Activated CD8-positive, alpha-beta T cell treated with anti-CD3 and anti-CD28 coated beads for 36 hours (primary cell): ENCODE measurements at regions not wholly inside any gene's neighbourhood (a gene's known extent, or its start where the extent isn't known, plus 50 kb on each side); places are given as distances from the start of the nearest gene placed in this dataset.

Experiments used
- ATAC-seq: fragments of 200-7000 bp; cut with Tn5 transposase; one replicate; pipeline ENCODE4 v1.10.0; 2021; ENCODE audit warnings: mild to moderate bottlenecking, moderate library complexity
- CTCF ChIA-PET: fragments of 350-600 bp; sonication (Branson Sonifier 250); formaldehyde crosslinking; loops from one replicate; lab custom pipeline; 2021; ENCODE audit warnings: antibody characterized with exemption; lab: Charles Lee
- POLR2A ChIA-PET: fragments of 350-600 bp; sonication (Branson Sonifier 250); formaldehyde crosslinking; loops from one replicate; lab custom pipeline; 2021; ENCODE audit warnings: antibody characterized with exemption; lab: Charles Lee
- DNase-seq: peaks from one replicate; pipeline ENCODE4 v3.0.0-alpha.2; 2020
- H3K27ac Mint-ChIP-seq: one replicate; pipeline ENCODE4 v1.8.0; 2021; ENCODE audit warnings: mild to moderate bottlenecking, mixed read lengths
- H3K27me3 Mint-ChIP-seq: one replicate; pipeline ENCODE4 v1.8.0; 2021; ENCODE audit warnings: mixed read lengths
- H3K36me3 Mint-ChIP-seq: one replicate; pipeline ENCODE4 v1.8.0; 2021; ENCODE audit warnings: low read depth, mixed read lengths
- H3K4me1 Mint-ChIP-seq: one replicate; pipeline ENCODE4 v1.8.0; 2021; ENCODE audit warnings: low read depth, mixed read lengths
- H3K4me3 Mint-ChIP-seq: one replicate; pipeline ENCODE4 v1.8.0; 2021; ENCODE audit warnings: mild to moderate bottlenecking, moderate library complexity, mixed read lengths
- H3K9me3 Mint-ChIP-seq: one replicate; pipeline ENCODE4 v1.8.0; 2021; ENCODE audit warnings: mixed read lengths
- intact Hi-C: fragments of 100-400 bp; cut with micrococcal nuclease; formaldehyde crosslinking; loops from one replicate; pipeline ENCODE4 v1.10.0; 2022
- TF ChIP-seq, protein P1 (sequence below): fragments of 200-600 bp; IDR thresholded peaks from one replicate; pipeline ENCODE4 v1.8.0; 2022; ENCODE audit warnings: antibody characterized with exemption, mild to moderate bottlenecking

DNA sequence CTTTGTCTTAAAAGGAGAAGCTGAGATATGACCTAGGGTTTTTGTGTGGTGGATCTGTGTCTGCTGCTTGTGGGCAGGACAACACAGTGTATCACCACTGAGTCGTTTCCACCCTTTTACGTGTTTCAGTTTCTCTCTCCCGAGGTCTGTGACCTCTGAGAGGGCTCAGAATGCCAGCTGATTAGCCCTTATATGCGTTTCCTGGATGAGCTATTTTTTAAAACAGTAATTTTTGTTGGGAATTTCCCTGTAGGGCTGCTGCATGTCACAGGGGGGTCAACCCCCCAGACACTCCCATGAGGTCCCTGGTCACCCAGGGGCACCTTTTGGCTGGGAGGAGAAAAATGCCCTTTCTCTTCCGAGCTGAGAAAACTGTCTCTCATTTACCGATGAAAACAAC, 170.4 kb upstream of the CASK start:
- intact Hi-C loops: no loop called here
- Mint-ChIP-seq H3K9me3 (no peaks in the 10 kb centered on the region), H3K36me3 (no peaks in the 10 kb centered on the region), H3K27me3 (no peaks in the 10 kb centered on the region), H3K4me3 (no peak overlapping the region), H3K27ac (no peak overlapping the region), H3K4me1 (peaks cover 27% of the 10 kb centered on the region)
- ATAC-seq: peak; percentile 71
- POLR2A ChIA-PET: interaction anchor here (1.9 kb wide), 1 partner anchor 10 kb away, joined by 4 read pairs; no protein-coding TSS in a partner anchor
- TF ChIP-seq, protein P1, sequence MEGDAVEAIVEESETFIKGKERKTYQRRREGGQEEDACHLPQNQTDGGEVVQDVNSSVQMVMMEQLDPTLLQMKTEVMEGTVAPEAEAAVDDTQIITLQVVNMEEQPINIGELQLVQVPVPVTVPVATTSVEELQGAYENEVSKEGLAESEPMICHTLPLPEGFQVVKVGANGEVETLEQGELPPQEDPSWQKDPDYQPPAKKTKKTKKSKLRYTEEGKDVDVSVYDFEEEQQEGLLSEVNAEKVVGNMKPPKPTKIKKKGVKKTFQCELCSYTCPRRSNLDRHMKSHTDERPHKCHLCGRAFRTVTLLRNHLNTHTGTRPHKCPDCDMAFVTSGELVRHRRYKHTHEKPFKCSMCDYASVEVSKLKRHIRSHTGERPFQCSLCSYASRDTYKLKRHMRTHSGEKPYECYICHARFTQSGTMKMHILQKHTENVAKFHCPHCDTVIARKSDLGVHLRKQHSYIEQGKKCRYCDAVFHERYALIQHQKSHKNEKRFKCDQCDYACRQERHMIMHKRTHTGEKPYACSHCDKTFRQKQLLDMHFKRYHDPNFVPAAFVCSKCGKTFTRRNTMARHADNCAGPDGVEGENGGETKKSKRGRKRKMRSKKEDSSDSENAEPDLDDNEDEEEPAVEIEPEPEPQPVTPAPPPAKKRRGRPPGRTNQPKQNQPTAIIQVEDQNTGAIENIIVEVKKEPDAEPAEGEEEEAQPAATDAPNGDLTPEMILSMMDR: no peak
- peak; percentile 38 for DNase-seq
- CTCF ChIA-PET: no interaction called here

DNA sequence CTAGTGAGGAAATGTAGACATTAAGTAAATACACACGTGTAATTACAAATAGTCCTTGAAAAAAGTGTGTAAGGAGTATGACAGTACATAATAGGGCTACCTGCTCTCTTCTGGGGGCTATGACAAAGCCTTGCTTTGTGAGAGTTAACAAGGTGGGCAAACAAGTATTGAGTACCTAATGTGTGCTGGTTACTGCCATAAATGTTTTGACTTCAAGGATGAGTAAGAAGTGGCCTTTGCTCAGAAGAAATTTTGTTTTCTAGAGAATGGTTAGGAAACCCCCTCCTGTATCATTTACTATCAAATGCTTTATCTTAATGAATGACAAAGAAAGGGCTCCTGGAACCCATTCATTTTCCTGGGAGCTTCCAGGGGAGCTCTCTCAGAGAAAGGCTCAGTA, 167.0 kb upstream of the CASK start:
- Mint-ChIP-seq H3K4me3 (no peak overlapping the region), H3K27me3 (no peaks in the 10 kb centered on the region), H3K27ac (peak overlapping the region; percentile 61), H3K9me3 (no peaks in the 10 kb centered on the region), H3K36me3 (no peaks in the 10 kb centered on the region), H3K4me1 (peaks cover 28% of the 10 kb centered on the region)
- POLR2A ChIA-PET: no interaction called here
- TF ChIP-seq, protein P1: no peak
- intact Hi-C loops: no loop called here
- peak; percentile 80 for ATAC-seq
- CTCF ChIA-PET: no interaction called here
- DNase-seq: no peak

DNA sequence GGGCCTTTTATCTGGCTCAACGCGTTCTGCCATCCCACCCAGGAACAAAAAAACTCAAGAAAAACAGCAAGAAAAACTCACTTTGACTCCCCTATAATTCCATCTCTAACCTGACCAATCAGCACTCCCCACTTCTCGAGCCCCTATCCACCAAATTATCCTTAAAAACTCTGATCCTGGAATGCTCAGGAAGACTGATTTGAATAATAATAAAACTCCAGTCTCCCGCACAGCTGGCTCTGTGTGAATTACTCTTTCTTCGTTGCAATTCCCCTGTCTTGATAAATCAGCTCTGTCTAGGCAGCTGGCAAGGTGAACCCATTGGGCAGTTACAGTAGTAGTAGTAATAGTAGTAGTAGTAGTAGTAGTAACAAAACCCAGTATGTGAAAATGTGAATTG, 165.7 kb upstream of the CASK start:
- CTCF ChIA-PET: no interaction called here
- H3K36me3 Mint-ChIP-seq: no peaks in the 10 kb centered on the region
- ATAC-seq (no peak), DNase-seq (no peak)
- intact Hi-C loops: no loop called here
- TF ChIP-seq, protein P1: no peak
- H3K27ac Mint-ChIP-seq: no peak overlapping the region
- H3K9me3 Mint-ChIP-seq: no peaks in the 10 kb centered on the region
- H3K4me1 Mint-ChIP-seq: peaks cover 24% of the 10 kb centered on the region
- H3K4me3 Mint-ChIP-seq: no peak overlapping the region
- H3K27me3 Mint-ChIP-seq: no peaks in the 10 kb centered on the region
- POLR2A ChIA-PET: no interaction called here

DNA sequence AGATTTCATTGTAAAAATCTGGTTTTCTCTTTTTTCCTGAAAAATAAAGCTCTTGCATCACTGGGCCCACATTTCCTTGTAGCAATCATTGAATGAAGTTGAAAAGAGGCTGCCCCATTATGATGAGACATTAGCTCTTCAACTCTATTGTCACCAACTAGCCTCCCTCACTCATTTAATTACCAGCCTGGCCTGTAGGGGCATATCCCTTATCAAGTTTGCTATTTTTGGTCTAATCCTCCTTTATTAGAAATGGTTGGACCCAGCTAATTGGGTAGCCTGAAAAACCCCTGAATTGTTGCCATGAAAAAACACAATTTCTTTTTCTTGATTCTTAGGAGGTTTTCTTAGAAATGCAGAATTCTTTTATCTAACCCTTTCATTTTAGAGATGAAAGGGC, 164.6 kb upstream of the CASK start:
- H3K27ac Mint-ChIP-seq: no peak overlapping the region
- no peak overlapping the region for H3K4me3 Mint-ChIP-seq
- ATAC-seq (no peak), DNase-seq (no peak)
- POLR2A ChIA-PET: no interaction called here
- TF ChIP-seq, protein P1: no peak
- H3K4me1 Mint-ChIP-seq: peaks cover 16% of the 10 kb centered on the region
- H3K36me3 Mint-ChIP-seq: no peaks in the 10 kb centered on the region
- intact Hi-C loops: no loop called here
- no peaks in the 10 kb centered on the region for H3K9me3 Mint-ChIP-seq
- no peaks in the 10 kb centered on the region for H3K27me3 Mint-ChIP-seq
- CTCF ChIA-PET: interaction anchor here (1.5 kb wide), 1 partner anchor 15 kb away, joined by 3 read pairs; no protein-coding TSS in a partner anchor

DNA sequence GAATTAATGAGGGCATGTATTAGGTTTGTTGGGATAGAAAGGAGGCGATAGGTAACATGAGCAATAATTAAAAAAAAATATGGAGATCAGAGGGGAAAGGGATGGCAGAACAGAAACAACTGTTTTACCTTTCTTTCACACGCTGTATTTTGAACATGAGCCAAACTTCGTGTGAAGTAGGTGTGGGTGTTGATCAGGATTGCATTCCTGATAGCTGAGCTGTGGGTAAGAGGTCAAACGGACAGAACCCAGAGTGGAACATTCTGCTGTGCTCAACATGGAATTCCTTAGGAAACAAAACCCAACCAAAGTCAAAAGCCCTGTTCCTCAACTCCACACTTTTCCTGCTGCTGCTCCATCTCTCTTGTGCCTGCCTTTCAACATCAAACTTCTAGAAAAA, 162.5 kb upstream of the CASK start:
- H3K36me3 Mint-ChIP-seq: no peaks in the 10 kb centered on the region
- ChIA-PET POLR2A (no interaction called here), CTCF (no interaction called here)
- intact Hi-C loops: no loop called here
- DNase-seq (no peak), ATAC-seq (no peak)
- H3K4me1 Mint-ChIP-seq: peaks cover 13% of the 10 kb centered on the region
- H3K9me3 Mint-ChIP-seq: no peaks in the 10 kb centered on the region
- no peak overlapping the region for H3K4me3 Mint-ChIP-seq
- H3K27me3 Mint-ChIP-seq: no peaks in the 10 kb centered on the region
- TF ChIP-seq, protein P1: no peak
- H3K27ac Mint-ChIP-seq: no peak overlapping the region
